ENCODE measurements at regions not wholly inside any gene's neighbourhood (a gene's known extent, or its start where the extent isn't known, plus 50 kb on each side); places are given as distances from the start of the nearest gene placed in this dataset.

- TF ChIP-seq CTCF (IDR thresholded peaks at IDR 0.05) (no peak), EP300 (IDR thresholded peaks at IDR 0.05) (no peak), POLR2A (IDR thresholded peaks at IDR 0.05) (no peak)
Observed at GRCh38 chr2:19125901-19126680, 232.3 kb downstream of the OSR1 start.
